ENCODE measurements at regions not wholly inside any gene's neighbourhood (a gene's known extent, or its start where the extent isn't known, plus 50 kb on each side); places are given as distances from the start of the nearest gene placed in this dataset.

- no peak for TF ChIP-seq CTCF (IDR thresholded peaks at IDR 0.05)
- no peak for TF ChIP-seq POLR2A (IDR thresholded peaks at IDR 0.05)
Measured at GRCh38 chr3:145518639-145519038, 642.3 kb downstream of the PLOD2 start.
